Osteoblast (primary cell): ENCODE measurements at regions not wholly inside any gene's neighbourhood (a gene's known extent, or its start where the extent isn't known, plus 50 kb on each side); places are given as distances from the start of the nearest gene placed in this dataset.

Experiments used
- DNase-seq: peaks from one replicate; pipeline ENCODE4 v3.0.0; 2011; ENCODE audit warnings: low spot score, mixed read lengths; ENCODE audit not compliant: insufficient read length; ENCODE audit errors: missing footprints
- H2AFZ ChIP-seq: 2 replicates; pipeline ENCODE4 v1.6.0; 2011; ENCODE audit warnings: mild to moderate bottlenecking, low read length
- H3K27ac ChIP-seq: 2 replicates; pipeline ENCODE4 v1.5.1; 2011; ENCODE audit warnings: mild to moderate bottlenecking, low read depth, low read length, moderate library complexity
- H3K27me3 ChIP-seq: 2 replicates; pipeline ENCODE4 v1.6.0; 2012; ENCODE audit warnings: mild to moderate bottlenecking, control low read depth, inconsistent platforms, low read length, moderate library complexity; ENCODE audit not compliant: insufficient read depth
- H3K36me3 ChIP-seq: 2 replicates; pipeline ENCODE4 v1.5.1; 2011; ENCODE audit warnings: mild to moderate bottlenecking, low read length, control low read depth, moderate library complexity; ENCODE audit not compliant: insufficient read depth
- H3K4me1 ChIP-seq: 2 replicates; pipeline ENCODE4 v1.5.1; 2011; ENCODE audit warnings: mild to moderate bottlenecking, low read length, control low read depth, moderate library complexity; ENCODE audit not compliant: insufficient read depth
- H3K4me2 ChIP-seq: 2 replicates; pipeline ENCODE4 v1.6.0; 2011; ENCODE audit warnings: mild to moderate bottlenecking, low read length; ENCODE audit not compliant: insufficient read depth
- H3K4me3 ChIP-seq: fragments of 200-600 bp; sonication (generic); 3 replicates; pipeline ENCODE4 v1.5.1; 2012; ENCODE audit warnings: mild to moderate bottlenecking, low read length, inconsistent platforms; ENCODE audit not compliant: insufficient read depth
- H3K79me2 ChIP-seq: 2 replicates; pipeline ENCODE4 v1.6.0; 2012; ENCODE audit warnings: mild to moderate bottlenecking, low read length, control low read depth, inconsistent platforms; ENCODE audit not compliant: insufficient read depth
- H3K9me3 ChIP-seq: 2 replicates; pipeline ENCODE4 v1.5.1; 2011; ENCODE audit warnings: low read depth, low read length, control low read depth
- H4K20me1 ChIP-seq: 2 replicates; pipeline ENCODE4 v1.6.0; 2012; ENCODE audit warnings: mild to moderate bottlenecking, low read length, control low read depth; ENCODE audit not compliant: insufficient read depth
- CTCF ChIP-seq: IDR thresholded peaks from 2 replicates; pipeline ENCODE4 v1.5.1; 2011; ENCODE audit warnings: mild to moderate bottlenecking, low read depth, low read length, moderate library complexity; ENCODE audit errors: extremely low read depth

GRCh38 chr18:41529093-41529492, 425.9 kb upstream of the PIK3C3 start:
- Histone ChIP-seq H3K4me2 (no peak overlapping the region), H3K4me1 (no peaks in the 10 kb centered on the region), H3K4me3 (no peak overlapping the region), H3K79me2 (no peaks in the 10 kb centered on the region), H3K27me3 (no peaks in the 10 kb centered on the region), H3K27ac (no peak overlapping the region), H3K36me3 (no peaks in the 10 kb centered on the region), H2AFZ (no peak overlapping the region), H4K20me1 (no peaks in the 10 kb centered on the region), H3K9me3 (peaks cover 7% of the 10 kb centered on the region)
- DNase-seq = no peak
- no peak for TF ChIP-seq CTCF

- H4K20me1 ChIP-seq = no peaks in the 10 kb centered on the region
- no peak overlapping the region for H3K4me2 ChIP-seq
- H3K36me3 ChIP-seq = no peaks in the 10 kb centered on the region
- H3K9me3 ChIP-seq = peaks cover 7% of the 10 kb centered on the region
- DNase-seq = no peak
- no peaks in the 10 kb centered on the region for H3K27me3 ChIP-seq
- H3K79me2 ChIP-seq = no peaks in the 10 kb centered on the region
- H3K4me3 ChIP-seq = no peak overlapping the region
- H3K4me1 ChIP-seq = no peaks in the 10 kb centered on the region
- no peak overlapping the region for H3K27ac ChIP-seq
- no peak overlapping the region for H2AFZ ChIP-seq
- TF ChIP-seq CTCF = no peak
These were observed 429.0 kb upstream of the PIK3C3 start for GRCh38 chr18:41526054-41526453.

GRCh38 chr18:41524674-41525470, 430.2 kb upstream of the PIK3C3 start:
- TF ChIP-seq CTCF = no peak
- no peak overlapping the region for H3K4me3 ChIP-seq
- no peaks in the 10 kb centered on the region for H3K4me1 ChIP-seq
- H3K36me3 ChIP-seq = no peaks in the 10 kb centered on the region
- no peaks in the 10 kb centered on the region for H3K27me3 ChIP-seq
- no peak overlapping the region for H2AFZ ChIP-seq
- H3K4me2 ChIP-seq = no peak overlapping the region
- no peaks in the 10 kb centered on the region for H4K20me1 ChIP-seq
- DNase-seq = no peak
- no peaks in the 10 kb centered on the region for H3K79me2 ChIP-seq
- H3K27ac ChIP-seq = no peak overlapping the region
- peaks cover 2% of the 10 kb centered on the region for H3K9me3 ChIP-seq

- TF ChIP-seq CTCF = no peak
- no peak overlapping the region for H2AFZ ChIP-seq
- no peaks in the 10 kb centered on the region for H4K20me1 ChIP-seq
- H3K4me3 ChIP-seq = no peak overlapping the region
- H3K27ac ChIP-seq = no peak overlapping the region
- peaks cover 2% of the 10 kb centered on the region for H3K9me3 ChIP-seq
- no peak for DNase-seq
- H3K4me2 ChIP-seq = no peak overlapping the region
- no peaks in the 10 kb centered on the region for H3K79me2 ChIP-seq
- H3K36me3 ChIP-seq = no peaks in the 10 kb centered on the region
- H3K4me1 ChIP-seq = no peaks in the 10 kb centered on the region
- H3K27me3 ChIP-seq = no peaks in the 10 kb centered on the region
These were observed 437.9 kb upstream of the PIK3C3 start for GRCh38 chr18:41517142-41517541.
